Activated CD4-positive, alpha-beta T cell treated with anti-CD3 and anti-CD28 coated beads, Interleukin-2, Interleukin-4, amounts not matched to agents 100 ng/mL and 50 ng/mL, durations not matched to agents 16 hours and 8 hours (primary cell): ENCODE measurements at regions not wholly inside any gene's neighbourhood (a gene's known extent, or its start where the extent isn't known, plus 50 kb on each side); places are given as distances from the start of the nearest gene placed in this dataset.
"Not testable (repeated sequence)": the region's sequence is repeated elsewhere in the genome, so short reads cannot be mapped to it uniquely, and the experiment has no call there.

Experiments used
- DNase-seq: peaks from one replicate; pipeline ENCODE4 v3.0.0-alpha.2; 2020; ENCODE audit warnings: low spot score

DNA sequence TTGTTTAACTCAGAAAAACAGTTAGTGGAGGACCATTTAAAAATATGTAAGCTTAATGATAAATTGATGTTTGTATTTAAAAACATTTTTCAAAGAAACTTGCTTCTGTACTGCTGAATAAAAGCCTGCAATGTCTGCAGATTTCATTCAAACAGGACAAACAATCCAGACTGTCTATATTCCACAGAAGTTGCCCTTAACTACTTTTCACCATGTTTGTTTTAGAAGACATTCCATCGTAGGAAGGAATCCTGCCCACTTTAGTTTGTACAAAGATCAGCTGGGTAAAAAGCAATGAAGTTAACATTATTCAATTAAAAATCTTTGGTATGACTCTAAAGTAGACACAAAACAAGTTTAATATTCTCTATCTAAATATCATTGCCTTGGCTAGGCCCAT lies 195.7 kb upstream of the CCNH start:
- DNase-seq, result no peak

DNA sequence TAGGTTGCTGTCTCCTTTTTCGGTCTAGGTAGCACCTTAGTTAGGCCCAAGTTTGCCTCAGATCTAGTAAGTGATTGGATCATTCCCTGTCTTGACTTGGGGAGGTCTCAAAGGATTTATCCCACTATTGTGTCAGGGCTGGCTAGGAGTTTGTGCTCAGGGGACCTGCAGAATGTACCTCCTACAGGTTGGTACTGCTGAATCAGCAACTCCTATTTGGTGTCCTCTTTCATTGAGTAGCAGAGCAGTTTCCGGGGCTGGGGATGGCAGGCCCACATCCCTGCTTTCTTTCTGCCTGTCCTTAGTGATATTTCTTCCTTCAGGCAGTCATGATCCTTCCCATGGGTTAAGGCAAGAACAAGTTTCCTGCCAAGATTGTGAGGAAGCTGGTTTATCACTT lies 192.9 kb upstream of the CCNH start:
- DNase-seq, result no peak

DNA sequence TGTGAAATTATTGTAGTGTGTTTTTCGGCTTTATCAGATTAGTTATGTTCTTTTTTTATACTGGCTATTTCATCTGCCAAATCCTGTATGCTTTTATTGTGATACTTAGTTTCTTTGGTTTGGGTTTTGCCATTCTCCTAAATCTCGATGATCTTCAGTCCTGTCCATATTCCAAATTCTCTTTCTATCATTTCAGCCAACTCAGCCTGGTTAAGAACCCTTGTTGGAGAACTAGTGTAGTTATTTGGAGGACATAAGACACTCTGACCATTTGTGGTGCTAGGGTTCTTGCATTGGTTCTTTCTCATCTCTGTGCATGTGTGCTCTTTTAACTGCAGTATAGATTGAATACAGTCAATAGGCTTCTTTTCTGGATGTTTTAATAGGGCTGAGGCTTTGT lies 187.0 kb upstream of the CCNH start:
- DNase-seq, result no peak

DNA sequence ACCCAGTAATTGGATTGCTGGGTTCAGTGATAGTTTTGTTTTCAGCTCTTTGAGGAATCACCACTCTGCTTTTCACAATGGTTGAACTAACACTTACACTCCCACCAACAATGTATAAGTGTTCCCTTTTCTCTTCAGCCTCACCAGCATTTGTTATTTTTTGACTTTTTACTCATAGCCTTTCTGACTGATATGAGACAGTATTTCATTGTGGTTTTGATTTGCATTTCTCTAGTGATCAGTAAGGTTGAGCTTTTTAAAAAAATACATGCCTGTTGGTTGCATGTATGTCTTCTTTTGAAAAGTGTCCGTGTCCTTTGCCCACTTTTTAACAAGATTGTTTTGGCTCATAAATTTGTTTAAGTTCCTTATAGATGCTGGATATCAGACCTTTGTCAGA lies 185.7 kb upstream of the CCNH start:
- DNase-seq, result no peak

DNA sequence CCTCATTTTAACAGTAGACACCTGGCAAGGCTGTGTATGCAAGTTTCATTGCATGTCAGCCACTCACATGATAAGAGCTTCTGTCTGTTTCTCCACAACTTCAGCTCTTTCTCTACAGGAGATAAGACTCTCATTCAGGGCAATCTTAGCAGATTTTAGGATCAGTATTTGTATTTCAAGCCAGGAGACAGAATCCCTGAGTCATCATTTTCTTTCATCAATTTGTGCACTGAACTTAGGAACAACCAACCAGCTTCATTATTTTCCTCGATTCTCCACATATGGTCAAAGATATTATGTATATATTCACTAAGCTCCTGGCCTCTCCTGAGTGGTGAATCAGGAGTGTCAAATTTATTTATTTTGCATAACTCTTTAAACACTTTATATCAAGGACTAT lies 181.8 kb upstream of the CCNH start:
- no peak for DNase-seq

DNA sequence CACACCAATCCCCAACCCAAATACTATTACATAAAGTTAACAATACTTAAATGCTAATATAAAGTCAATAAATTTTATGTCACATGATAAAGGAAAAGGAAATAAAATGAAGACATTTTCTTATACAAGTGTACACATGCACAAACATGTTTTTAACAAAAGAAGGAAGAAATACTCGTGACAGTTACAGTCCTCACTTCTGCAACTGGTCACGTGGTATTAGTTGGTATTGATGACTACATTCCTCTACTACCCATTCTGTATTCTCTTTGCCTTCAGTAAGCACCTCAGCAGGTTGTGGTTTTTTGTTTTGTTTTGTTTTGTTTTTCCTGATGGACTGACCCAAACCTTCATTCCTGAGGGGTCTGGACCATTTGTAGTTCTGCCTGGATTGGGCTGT lies 176.9 kb upstream of the CCNH start:
- no peak for DNase-seq

DNA sequence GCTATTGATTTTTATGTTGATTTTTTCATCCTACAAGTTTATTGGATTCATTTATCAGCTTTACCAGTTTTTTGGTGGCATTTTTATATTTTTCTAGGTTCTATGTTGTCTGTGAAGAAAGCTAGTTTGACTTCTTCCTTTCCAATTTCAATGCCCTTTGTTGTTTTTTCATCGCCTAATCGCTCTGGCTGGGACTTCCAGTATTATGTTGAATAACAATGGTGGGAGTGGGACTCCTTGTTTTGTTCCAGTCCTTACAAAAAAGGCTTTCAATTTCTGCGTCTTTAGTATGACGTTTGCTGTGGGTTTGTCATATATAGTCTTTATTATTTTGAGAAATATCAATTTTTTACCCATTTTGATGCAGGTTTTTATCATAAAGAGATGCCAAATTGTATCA lies 175.6 kb upstream of the CCNH start:
- no peak for DNase-seq

DNA sequence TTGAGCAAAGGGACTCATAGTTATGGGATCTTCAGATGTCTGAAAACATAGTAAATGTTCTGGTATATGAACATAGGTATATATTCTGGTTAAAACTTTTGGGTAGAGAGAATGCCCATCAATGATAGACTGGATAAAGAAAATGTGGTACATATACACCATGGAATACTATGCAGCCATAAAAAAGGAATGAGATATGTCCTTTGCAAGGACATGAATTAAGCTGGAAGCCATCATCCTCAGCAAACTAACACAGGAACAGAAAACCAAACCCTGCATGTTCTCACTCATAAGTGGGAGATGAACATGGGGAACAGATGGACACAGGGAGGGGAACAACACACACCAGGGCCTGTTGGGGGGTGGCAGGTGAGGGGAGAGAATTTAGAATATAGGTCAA lies 171.0 kb upstream of the CCNH start:
- DNase-seq, result not testable (repeated sequence)

DNA sequence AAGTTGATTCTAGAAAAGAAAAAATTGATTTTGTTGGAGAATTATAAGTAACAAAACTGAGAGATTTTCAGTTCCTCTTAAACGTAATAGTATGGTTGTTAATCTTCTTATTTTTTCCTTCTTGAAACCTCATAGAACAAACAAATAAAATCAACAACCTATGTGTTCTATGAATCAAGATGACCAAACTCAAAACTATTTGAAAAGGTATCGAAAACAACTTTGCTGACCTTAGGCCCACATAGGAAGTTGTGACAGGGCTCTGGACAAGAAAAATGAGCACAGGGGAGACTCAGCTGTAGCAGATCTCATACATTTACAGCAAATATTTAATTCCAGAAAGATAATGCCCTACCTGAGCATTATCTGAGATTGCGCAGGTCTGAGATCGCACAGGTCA lies 169.4 kb upstream of the CCNH start:
- DNase-seq, result no peak

DNA sequence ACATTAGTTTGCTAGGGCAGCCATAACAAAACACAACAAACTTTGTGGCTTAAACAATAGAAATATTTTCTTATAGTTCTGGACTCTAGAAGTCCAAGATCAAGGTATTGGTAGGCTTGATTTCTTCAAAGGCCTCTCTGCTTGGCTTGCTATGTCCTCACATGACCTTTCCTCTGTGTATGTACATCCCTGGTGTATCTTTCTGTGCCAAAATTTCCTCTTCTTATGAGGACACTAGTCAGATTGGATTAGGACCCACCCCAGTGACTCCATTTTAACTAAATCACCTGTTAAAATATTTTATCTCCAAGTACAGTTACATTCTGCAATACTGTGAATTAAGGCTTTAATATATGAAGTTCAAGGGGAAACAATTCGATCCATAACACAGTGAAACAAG lies 168.9 kb upstream of the CCNH start:
- no peak for DNase-seq

DNA sequence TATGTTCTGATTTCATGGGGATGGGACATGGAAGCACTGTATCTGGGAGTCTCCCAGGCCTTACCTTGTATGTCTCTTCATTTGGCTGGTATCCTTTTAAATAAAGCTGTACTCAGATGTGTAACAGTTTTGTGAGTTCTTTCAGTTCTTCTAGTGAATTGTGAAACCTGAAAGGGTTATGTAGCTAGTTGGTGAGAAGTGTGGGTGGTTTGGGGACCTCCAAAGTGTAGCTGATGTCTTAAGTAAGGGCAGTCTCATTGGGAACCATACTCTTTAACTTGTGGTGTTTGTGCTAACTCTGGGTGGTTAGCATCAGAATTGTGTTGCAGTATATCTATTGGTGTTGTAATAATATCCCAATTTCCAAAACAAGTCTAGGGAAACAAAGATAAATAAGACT lies 166.9 kb upstream of the CCNH start:
- DNase-seq, result no peak

DNA sequence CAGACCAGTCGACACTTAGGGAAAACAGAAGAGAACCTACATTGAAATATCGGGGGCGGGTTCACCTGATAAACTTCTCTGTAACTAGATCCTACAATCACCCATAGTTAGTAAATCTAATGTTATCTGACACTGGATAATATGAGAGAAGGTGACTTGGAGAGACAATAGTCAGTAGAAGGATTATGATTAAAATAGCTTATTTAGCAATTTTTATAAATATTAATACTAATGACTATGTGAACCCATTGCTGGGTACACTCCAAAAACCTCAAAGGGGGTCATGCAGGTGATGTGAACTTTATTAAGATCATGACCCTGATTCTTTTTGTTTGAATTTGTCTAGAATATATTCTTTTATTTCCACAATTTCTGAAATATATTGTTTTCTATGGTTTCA lies 164.1 kb upstream of the CCNH start:
- DNase-seq, result no peak

DNA sequence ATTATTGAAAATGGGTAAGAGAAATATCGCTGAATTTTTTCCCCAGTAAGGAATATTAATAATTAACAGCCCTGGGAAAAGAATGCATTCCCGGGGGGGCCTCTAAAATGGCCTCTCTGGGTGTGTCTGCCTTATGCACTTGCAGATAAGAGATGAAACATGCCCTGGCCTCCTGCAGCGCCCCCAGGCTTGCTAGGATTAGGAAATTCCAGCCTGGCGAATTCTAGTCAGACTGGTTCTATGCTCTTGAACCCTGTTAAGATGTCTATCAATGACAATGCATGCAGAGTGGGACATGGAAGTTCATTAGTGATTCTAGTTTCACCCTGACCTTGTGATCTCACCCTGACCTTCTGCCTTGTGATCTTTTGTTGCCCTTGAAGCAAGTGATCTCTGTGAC lies 163.6 kb upstream of the CCNH start:
- DNase-seq, result not testable (repeated sequence)

DNA sequence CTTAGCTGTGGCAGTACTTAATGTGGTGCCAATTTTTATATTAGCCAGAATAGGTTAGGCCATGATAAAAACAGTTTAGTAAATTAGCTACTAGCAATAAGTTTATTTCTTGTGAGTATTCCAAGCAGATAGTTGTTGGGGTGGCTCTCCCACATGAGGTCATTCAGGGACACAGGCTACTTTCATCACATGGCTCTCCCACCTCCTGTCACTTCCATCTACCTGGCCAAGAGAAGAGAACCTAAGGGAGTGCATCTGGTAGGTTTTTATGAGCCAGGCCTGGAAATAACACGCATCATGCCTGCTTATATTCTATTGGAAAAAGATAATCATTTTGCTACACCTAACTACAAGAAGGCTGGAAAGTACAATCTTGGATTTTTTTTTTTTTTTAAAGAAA lies 161.4 kb upstream of the CCNH start:
- no peak for DNase-seq

DNA sequence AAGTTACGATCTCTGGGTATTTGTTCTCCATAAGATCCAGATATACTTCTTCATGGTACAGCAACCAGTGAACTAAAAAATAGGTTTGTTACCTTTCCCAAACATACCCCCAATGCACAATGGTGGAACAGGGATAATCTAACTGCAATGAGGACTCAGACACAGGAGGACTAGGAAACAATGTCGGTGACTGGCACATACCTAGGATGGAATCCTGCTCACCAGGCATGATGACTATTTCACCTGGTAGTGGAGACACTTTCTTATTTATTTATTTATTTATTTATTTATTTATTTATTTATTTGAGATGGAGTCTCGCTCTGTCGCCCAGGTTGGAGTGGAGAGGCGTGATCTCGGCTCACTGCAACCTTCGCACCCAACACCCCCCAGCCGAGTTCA lies 159.9 kb upstream of the CCNH start:
- DNase-seq, result no peak

DNA sequence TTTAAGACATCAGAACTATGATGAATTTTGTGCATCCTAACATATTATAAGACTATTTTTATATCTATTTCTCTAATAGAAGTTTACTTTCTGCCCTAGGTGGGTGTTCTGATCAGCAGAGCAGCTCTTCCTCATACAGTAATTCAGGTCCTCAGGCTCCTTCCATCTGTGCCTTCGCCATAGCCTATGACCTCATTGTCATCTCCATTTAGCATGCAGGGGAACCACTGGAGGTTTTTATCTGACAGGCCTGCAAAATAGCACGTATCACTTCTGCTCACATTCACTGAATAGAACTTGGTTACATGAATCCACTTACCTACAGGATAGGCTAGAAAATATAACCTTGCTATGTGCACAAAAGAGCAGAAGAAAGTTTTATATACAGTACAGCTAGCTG lies 159.4 kb upstream of the CCNH start:
- no peak for DNase-seq

DNA sequence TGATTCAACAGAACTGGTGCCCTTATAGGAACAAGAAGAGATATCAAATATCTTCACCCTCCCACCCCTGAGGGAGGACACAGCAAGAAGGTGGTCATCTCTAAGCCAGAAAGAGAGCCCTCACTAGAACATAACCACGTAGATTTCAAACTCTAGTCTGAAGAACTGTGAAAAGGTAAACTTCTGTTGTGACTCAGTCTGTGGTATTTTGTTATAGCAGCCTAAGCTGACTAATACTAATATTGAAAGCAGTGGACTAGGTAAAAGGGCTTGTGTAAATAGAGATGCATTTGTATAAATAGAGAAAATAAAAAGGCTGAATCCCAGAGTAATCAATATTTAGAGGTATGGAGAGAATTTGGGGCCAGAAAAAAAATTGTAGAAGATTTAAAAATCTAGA lies 157.6 kb upstream of the CCNH start:
- peak; percentile 4 for DNase-seq

DNA sequence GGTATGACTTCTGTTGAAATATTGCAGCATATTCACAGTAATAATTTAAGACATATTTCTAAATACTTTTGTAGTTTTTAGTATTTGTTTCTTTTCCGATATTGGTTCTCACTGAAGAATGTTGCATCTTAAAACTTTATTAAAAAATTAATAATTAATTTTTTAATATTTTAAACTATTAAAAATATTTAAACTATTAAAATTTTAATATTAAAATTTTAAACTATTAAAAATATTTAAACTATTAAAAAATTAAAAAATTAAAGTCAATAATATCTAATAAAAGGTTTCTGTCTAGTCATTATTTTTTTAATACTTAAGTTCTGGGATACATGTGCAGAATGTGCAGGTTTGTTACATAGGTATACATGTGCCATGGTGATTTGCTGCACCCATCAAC lies 149.3 kb upstream of the CCNH start:
- DNase-seq, result no peak

DNA sequence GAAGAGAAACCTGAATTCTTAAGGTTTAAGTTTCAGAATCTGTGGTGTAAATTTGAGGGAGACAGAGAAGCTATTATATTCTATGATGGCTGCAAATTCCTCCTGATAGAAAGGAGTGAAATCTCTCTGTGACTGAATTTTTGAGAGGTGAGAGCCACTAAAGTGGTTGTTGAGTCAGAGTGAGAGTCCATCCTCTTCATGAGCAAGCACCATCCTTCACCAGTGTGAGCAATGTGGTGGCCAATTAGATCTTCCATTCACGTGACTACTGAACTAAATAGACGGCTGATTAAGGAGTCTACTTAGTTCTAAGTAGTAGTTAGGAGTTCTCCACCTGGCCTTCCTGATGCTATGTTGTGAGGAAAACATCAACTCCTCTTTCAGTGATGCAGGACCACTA lies 147.8 kb upstream of the CCNH start:
- DNase-seq, result no peak

DNA sequence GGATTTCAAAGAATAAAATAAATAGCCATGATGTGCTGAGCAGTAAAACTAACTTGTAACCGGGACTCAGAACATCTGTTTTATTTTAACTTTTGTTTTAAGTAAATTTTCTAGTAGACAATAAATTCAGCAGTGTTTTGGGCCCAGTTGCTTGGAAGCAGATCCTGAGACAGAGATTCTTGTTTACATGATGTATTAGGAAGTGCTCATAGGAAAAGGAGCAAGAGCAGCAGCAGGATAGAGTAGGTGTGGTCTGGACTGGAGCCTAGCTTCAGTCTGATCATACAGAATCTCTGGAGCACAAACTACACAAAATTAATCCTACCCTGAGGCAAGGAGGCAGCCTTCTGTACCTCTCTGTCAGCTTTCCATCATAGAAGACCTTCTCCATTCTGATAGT lies 139.2 kb upstream of the CCNH start:
- DNase-seq, result no peak

DNA sequence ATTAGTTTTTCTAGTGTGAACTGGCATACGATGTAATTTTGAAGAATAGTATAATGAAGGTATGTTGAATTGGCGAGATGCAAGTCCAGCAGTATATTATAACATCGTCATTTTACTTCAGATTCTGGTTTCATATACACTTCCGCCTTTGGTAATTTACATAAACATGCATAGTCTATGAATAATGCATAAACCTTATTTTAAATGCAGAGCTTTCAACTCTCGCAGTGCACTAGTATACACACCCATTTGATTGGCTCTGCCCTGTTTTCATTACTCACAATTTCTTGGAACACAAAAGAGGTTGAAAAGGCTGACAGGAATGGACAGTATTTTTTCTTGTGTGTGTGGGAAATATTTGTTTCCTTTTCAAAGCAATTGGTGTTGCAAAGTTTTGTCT lies 128.9 kb upstream of the CCNH start:
- no peak for DNase-seq

DNA sequence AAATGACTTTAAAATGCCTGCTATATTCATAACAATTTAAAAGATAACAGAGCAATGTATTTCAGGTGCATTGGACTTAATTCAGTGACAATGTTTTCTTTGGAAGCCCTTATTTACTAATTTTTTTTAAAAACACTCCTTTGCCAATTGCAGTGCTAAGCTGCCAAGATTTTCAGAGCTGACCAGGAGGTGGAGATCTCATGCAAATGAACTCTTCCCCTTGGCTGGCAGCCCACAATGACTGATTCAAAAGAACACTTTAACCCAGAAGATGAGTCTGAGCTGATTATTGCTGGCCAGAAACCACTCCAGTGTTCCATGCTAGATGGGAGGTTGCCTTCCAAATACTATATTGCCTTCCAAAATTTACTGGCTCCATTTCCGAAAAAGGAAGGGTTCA lies 128.3 kb upstream of the CCNH start:
- no peak for DNase-seq

DNA sequence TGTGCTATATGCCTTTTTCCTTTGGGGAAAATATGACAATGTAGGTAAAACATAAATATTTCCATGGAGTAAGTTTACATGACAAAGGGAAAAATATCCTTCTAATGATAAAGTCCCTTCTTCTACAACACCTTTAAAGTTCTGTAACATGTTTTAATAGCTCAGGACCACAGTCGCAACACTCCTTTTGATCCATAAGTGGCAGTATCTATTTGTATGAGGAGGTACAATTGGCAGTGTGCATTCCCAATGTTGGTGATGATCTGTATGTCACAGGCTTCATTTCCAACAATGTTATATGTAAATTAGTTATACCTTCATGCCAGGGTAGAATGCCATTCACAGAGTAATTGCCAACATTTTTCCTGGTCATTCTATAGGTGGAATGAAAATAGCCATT lies 127.1 kb upstream of the CCNH start:
- no peak for DNase-seq

DNA sequence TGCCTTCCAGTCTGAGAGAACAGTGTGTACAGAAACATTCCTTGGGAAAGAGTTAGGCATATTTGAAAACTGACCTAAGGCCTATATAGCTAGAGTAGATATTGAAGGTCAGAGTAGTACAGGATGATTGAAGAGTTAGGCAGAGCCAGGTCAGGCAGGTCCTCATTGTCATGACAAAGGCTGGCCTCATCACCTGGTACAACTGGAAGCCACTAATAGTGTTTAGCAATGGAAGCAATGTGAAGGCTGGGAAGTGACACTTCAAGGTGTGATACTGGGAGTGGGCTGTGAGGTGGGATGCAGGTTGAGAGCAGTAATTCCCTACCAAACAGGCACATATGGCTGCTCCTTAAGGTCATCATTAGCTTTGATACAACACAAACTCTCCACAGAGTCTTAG lies 123.6 kb upstream of the CCNH start:
- no peak for DNase-seq

DNA sequence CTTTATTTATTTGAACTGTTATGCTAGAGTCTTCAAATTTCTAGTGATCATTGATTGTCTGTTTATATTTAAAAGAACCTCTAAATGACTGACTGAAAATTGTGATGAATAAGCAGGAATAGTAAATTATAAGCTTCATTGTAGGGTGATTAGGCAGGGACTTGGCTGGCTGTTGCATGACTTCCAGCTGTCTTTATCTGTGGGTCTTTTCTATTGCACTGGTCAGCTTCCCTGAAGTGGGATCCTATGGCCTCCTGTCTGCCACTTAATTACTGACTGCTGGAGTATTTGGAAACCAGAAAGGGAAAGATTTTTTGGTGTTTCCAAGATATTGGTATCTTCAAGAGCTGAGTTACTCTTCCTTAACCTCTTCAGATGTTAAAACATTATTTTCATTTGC lies 123.0 kb upstream of the CCNH start:
- no peak for DNase-seq
